ENCODE measurements at regions not wholly inside any gene's neighbourhood (a gene's known extent, or its start where the extent isn't known, plus 50 kb on each side); places are given as distances from the start of the nearest gene placed in this dataset.

GRCh38 chr1:232407120-232407519 lies 222.8 kb downstream of the SIPA1L2 start:
- no peak for DNase-seq

- no peak for DNase-seq
Observed at GRCh38 chr1:232405781-232406180, 224.2 kb downstream of the SIPA1L2 start.

- DNase-seq, result no peak
Observed at GRCh38 chr1:232404981-232405731, 224.8 kb downstream of the SIPA1L2 start.

DNA sequence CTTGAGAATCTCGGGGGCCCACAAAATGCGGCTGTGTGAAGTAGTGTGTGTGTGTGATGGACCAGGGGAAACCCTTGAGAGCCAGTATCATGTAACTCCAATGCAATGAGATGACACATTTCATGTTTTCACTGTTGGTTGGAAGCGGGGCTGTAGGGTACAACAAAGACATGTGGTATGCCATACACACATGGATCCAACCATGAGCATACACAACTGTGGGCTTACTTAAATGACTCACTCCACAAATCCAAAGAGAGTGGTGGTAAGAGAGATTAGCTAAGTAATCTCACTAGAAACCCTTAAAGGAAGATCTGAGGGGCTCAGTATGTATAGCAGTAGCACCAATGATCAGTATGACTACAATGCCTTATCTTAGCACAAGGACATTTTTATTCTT lies 225.7 kb downstream of the SIPA1L2 start:
- no peak for DNase-seq

DNA sequence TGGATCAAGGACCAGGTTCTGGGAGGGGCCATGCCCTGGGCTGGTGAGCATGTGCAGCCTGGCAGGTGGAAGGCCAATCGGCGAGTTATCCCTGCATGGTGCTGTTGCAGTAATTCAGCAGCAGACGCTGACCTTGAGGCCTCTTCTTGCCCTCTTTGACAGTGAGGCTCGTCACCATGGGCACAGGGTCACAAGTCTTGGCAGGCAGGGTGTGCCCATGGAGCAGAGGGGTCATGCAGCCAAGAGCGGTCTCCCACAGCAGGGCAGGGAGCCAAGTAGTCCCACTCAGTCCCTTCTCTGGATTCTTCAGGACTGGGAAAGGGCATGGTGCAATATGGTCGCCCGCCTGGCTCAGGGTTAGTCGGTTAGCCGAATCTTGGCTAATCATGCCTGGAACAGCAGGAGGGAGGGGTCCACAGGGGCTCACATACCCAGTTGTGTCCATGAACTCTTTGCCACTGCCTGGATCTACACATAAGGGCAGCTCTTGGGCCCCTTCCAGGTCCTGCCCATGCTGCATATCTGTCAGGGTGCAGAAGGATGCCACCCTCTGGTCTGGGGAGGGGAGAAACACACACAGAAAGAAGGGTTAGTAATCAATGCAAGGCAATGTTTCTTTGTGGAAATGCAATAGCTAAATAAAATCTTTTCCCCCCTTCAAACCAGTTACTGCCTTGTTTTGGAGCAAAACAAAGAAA lies 226.8 kb downstream of the SIPA1L2 start:
- no peak for DNase-seq

GRCh38 chr1:232398823-232399222 lies 231.1 kb downstream of the SIPA1L2 start:
- no peak for DNase-seq

DNA sequence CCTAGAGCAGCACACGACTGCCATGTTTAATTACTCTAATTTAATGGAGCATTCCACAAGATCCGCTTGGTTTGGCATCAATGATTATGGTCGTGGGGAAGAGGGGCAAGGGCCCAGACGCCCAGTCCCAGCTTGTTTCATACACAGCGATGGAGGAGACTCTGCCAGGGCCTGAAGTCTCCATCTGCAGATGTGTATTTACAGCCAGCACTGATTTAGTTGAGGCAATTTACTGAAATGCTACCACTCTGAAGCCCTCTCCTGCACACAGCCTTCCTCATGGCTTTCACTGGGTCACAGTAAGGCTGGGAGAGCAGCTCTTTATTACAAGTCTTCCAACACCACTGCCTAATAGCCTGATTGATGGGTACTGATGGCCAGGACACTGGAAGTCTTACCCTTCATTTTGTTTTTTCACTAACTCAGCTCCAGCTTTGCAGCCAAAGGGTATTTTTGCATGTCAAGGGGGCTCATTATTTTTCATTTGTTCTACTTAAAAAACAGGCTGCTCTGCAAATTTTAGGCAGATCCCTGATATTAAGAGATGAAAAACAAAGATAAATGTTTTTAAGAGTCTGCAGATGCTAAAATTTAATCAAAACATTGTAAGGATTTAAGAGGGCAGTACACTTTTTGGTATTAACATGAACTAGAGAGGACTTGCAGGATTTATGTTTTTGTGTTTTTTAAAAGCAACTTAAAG lies 236.3 kb downstream of the SIPA1L2 start:
- DNase-seq, result no peak

- DNase-seq, result no peak
Observed at GRCh38 chr1:232393010-232393409, 236.9 kb downstream of the SIPA1L2 start.

DNA sequence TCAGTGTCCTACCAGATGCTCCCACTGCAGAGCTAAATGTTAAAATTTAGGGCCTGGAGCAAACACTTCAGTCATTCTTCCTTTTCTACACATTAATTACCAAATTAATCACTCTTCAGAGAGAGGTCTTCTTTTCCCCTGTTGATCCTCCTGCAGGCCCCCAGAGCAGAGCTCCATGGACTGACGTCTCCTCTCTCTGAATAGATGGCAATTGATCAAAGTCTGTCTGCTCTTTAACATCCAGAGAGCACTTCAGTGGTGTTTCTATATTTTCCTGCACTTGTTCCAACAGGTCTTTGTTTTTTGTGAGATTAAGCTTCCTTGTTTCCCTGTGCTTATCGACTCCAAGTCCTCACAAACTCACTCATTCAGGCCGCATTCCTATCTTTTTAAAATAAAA lies 239.3 kb downstream of the SIPA1L2 start:
- no peak for DNase-seq

- no peak for DNase-seq
Observed at GRCh38 chr1:232389744-232390143, 240.2 kb downstream of the SIPA1L2 start.

- DNase-seq, result no peak
Observed at GRCh38 chr1:232388363-232388762, 241.6 kb downstream of the SIPA1L2 start.

DNA sequence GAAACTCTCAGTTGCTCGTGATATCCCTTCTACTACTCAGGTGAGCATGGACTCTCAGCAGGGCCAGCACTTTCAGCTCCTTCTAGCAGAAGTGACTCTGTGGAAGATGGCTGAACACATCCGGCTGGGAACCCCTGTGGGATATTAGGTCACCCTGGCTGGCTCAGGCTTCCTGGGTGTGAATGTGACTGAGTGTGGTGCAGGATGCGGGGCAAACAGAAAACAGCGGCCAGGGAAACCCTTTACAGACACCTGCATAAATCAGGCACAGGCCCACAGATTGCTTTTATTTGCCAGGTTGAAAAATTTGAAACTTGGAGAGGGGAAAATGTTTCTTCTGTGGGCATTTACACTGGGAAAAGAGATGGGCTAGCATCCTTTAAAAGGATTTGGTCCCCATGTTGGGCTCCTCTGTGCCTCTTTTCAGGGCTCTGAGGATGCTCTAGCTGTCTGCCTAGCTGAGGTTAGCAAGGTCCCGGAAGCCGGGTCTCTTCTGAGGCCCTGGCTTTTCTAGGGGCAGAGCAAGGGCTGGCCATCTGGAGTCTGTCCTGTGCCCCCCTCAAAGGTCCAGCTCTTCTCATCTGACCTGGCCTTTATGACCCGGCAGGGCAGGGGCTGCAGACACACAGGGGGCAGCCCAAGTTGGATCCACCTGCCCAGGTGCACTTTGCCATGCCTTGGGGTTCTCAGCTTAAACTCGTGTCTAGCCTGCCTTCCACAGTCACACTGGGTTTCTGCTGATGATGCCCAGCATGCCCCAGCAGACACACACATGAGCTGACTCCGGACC lies 243.0 kb downstream of the SIPA1L2 start:
- DNase-seq, result no peak

DNA sequence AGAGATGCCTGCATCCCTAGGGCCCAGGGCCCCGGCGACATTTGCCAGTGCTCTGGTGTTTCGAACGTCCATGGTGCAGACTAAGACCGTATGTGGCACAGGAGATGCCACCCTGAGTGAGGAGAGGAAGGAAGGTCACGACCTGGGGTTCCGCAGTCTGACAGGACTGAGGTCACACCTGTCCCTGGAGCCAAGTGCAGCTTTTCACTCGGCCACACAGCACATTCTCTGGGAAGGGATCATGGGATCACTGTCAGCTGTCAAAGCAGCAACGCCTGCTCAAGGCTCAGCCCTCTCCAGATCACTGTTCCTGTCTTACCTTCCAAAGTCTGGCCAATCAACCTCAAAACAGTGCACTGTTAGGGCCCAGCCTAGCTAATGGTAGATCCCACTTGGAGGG lies 243.6 kb downstream of the SIPA1L2 start:
- DNase-seq, result no peak

DNA sequence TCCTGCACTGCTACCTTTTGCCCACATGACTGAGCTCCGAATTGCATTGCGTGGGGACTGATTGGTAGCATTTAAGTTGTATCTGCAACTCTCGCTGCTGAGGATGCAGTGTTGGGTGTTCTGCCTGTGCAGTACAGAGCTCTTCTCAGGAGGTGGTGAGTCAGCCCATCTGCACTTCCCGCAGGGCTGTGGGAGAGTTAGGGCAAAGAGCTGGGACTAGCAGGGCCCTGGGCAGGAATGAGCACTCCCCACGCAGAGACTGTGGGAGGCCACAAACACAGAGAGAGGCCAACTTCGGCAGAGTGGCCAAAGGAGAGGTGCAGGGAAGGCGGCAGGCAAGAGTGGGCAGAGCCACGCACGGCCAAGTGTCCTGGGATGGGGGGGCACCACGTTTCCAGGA lies 244.7 kb downstream of the SIPA1L2 start:
- no peak for DNase-seq

- no peak for DNase-seq
Observed at GRCh38 chr1:232384171-232384883, 245.6 kb downstream of the SIPA1L2 start.

DNA sequence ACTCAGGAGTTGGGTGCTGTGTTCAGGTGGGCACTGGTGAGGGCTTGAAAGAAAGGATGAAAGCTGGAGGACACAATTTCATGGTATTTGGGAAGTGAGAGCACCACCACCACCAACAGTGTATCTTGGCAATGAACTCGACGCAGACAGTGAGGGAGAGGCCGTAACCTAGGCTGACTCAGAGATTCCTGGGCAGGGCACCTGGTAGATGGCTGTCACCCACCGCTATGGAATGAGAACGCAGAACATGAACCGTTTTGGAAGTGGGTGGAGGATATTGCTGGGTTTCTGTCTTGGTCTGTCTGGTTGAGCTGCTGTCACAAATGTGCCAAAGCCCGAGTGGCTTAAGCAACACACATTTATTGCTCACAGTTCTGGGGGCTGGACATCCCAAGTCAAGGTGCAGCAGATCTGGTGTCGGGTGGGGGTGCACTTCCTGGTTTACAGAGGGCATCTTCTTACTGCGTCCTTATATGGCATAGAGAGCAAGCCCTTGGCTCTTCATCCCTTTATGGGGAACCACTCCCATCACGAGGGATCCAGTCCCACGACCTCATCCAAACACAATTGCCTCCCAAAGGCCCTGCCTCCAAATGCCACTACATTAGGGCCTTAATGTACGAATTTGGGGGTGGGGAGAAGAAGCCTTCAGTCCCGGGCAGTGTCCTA lies 246.3 kb downstream of the SIPA1L2 start:
- no peak for DNase-seq

GRCh38 chr1:232382671-232383070 lies 247.3 kb downstream of the SIPA1L2 start:
- no peak for DNase-seq

- DNase-seq, result no peak
Observed at GRCh38 chr1:232381394-232382100, 248.4 kb downstream of the SIPA1L2 start.

DNA sequence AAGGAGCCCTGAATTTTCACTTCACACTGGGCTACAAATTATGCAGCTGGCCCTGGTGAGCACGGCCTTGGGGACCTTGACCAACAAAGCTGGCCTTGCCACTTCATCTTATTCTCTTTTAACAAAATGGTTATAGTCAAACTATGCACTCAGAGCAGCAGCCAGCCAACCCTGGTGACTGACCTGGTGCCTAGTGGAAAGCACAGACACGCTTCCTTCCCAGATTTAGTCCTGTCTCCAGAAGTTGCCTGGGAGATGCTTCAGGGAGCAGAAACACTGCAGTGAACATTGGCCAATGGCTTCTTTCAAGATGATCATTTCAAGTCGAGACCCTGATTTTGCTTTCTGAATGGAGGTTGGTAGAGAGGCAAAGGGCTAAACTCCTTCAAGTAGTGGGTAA lies 249.3 kb downstream of the SIPA1L2 start:
- DNase-seq, result no peak

DNA sequence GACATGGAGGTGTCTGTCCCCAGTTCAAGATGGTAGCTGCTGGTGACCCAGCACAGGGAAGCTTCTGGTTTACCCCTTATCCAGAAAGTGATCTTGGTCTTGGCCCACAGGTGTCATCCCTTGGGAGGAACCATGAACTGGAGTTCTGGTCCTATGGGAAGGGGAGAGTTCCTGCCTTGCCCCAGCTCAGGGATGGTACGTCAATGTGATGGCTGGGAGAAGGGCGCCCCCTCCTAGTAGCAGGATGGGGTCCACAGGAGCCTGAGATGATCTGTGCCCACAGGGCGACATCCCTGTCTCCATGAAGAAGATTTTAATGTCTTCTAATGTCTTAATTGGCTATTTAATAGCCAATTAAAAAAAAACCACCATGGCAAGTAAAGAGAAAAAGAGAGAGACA lies 249.8 kb downstream of the SIPA1L2 start:
- DNase-seq, result no peak

DNA sequence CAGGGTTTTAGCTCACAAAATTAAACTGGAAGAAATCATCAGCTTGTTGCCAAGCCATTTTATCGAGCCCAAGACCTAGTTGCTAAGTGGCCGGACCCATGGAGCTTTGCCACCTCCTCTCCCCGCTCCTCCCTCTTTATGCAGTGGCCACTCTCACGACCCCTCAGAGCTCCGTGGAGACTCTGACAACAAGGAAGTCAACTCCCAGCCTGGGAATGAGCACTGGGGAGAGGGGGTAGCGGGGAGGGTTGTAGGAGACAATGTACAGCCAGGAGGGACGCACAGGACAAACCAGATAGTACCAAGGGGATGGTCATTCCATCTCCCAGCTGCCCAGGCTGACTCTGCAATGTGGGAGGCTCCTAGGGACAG lies 250.9 kb downstream of the SIPA1L2 start:
- no peak for DNase-seq

Measured in activated naive CD4-positive, alpha-beta T cell treated with Interleukin-2 at 50 U/mL for 16 hours (primary cell).